ENCODE measurements at regions not wholly inside any gene's neighbourhood (a gene's known extent, or its start where the extent isn't known, plus 50 kb on each side); places are given as distances from the start of the nearest gene placed in this dataset.

- TF ChIP-seq GATA2 (IDR thresholded peaks at IDR 0.05; ENCODE audit: low read depth, low read length) (no peak), GATA3 (IDR thresholded peaks at IDR 0.05; ENCODE audit: low read depth, low read length) (no peak)
Observed at GRCh38 chr5:30768056-30768690, 425.3 kb upstream of the CDH6 start.
